BLaER1 treated with 17β-estradiol and CSF1 and Interleukin-3, amounts not matched to agents 10 nM and 100 nM (cell line): ENCODE measurements at regions not wholly inside any gene's neighbourhood (a gene's known extent, or its start where the extent isn't known, plus 50 kb on each side); places are given as distances from the start of the nearest gene placed in this dataset.

Source experiments
- H3K27ac ChIP-seq, 11 experiments: shearing (Covaris generic); formaldehyde crosslinking; 2 replicates each; pipeline ENCODE4 v1.8.1; 2022
- H3K27me3 ChIP-seq, 11 experiments: shearing (Covaris generic); formaldehyde crosslinking; 2 replicates each; pipeline ENCODE4 v1.8.1; 2022
- H3K36me3 ChIP-seq, 11 experiments: shearing (Covaris generic); formaldehyde crosslinking; 2 replicates each; pipeline ENCODE4 v1.8.1; 2022
- H3K4me1 ChIP-seq, 10 experiments: shearing (Covaris generic); formaldehyde crosslinking; 2 replicates each; pipeline ENCODE4 v1.8.1; 2022
- H3K4me2 ChIP-seq, 11 experiments: shearing (Covaris generic); formaldehyde crosslinking; 2 replicates each; pipeline ENCODE4 v1.8.1; 2022
- H3K4me3 ChIP-seq, 10 experiments: shearing (Covaris generic); formaldehyde crosslinking; 2 replicates each; pipeline ENCODE4 v1.8.1; 2022
- H3K9ac ChIP-seq, 11 experiments: shearing (Covaris generic); formaldehyde crosslinking; 2 replicates each; pipeline ENCODE4 v1.8.1; 2022
- H3K9me3 ChIP-seq, 11 experiments: shearing (Covaris generic); formaldehyde crosslinking; replicated peaks in 1 of 11; 2 replicates each; pipeline ENCODE4 v1.8.1; 2022
- H4K20me1 ChIP-seq, 11 experiments: shearing (Covaris generic); formaldehyde crosslinking; 2 replicates each; pipeline ENCODE4 v1.8.1; 2022
- Cebpa-rat ChIP-seq, 11 experiments: shearing (Covaris generic); IDR thresholded peaks; 2 replicates each; pipeline ENCODE4 v1.8.1; 2022

GRCh38 chr5:156015137-156015536 is 311.8 kb upstream of the SGCD start:
- H3K9me3 ChIP-seq = no peaks in the 10 kb centered on the region
- no peaks in the 10 kb centered on the region for H3K4me1 ChIP-seq
- no peak overlapping the region for H3K4me2 ChIP-seq
- H3K4me3 ChIP-seq = no peak overlapping the region
- TF ChIP-seq Cebpa-rat (IDR thresholded peaks at IDR 0.05) = no peak
- H3K36me3 ChIP-seq = no peaks in the 10 kb centered on the region
- no peak overlapping the region for H3K27ac ChIP-seq
- H4K20me1 ChIP-seq = no peaks in the 10 kb centered on the region
- no peaks in the 10 kb centered on the region for H3K27me3 ChIP-seq
- no peak overlapping the region for H3K9ac ChIP-seq

GRCh38 chr5:156019130-156019529 is 307.8 kb upstream of the SGCD start:
- H3K9me3 ChIP-seq = no peaks in the 10 kb centered on the region
- H3K36me3 ChIP-seq = no peaks in the 10 kb centered on the region
- no peak overlapping the region for H3K27ac ChIP-seq
- no peak overlapping the region for H3K4me3 ChIP-seq
- no peak overlapping the region for H3K4me2 ChIP-seq
- TF ChIP-seq Cebpa-rat (IDR thresholded peaks at IDR 0.05) = no peak
- H3K27me3 ChIP-seq = no peaks in the 10 kb centered on the region
- H4K20me1 ChIP-seq = no peaks in the 10 kb centered on the region
- peaks cover 0 to 7% (median 0%) of the 10 kb centered on the region in 10 experiments; a peak in 2 of 20 replicates for H3K4me1 ChIP-seq
- H3K9ac ChIP-seq = no peak overlapping the region

- Histone ChIP-seq H3K27me3 (no peaks in the 10 kb centered on the region), H3K4me1 (peaks cover 0 to 7% (median 0%) of the 10 kb centered on the region in 10 experiments; a peak in 2 of 20 replicates), H3K36me3 (no peaks in the 10 kb centered on the region), H4K20me1 (no peaks in the 10 kb centered on the region), H3K4me3 (no peak overlapping the region), H3K27ac (no peak overlapping the region), H3K9me3 (no peaks in the 10 kb centered on the region), H3K9ac (no peak overlapping the region), H3K4me2 (no peak overlapping the region)
- no peak for TF ChIP-seq Cebpa-rat (IDR thresholded peaks at IDR 0.05)
Measured at GRCh38 chr5:156019571-156020180, 307.3 kb upstream of the SGCD start.

- H3K9me3 ChIP-seq = no peaks in the 10 kb centered on the region
- H3K4me3 ChIP-seq = no peak overlapping the region
- H3K4me2 ChIP-seq = no peak overlapping the region
- H3K27ac ChIP-seq = no peak overlapping the region
- no peak for TF ChIP-seq Cebpa-rat (IDR thresholded peaks at IDR 0.05)
- no peaks in the 10 kb centered on the region for H3K36me3 ChIP-seq
- no peaks in the 10 kb centered on the region for H4K20me1 ChIP-seq
- peaks cover 0 to 7% (median 0%) of the 10 kb centered on the region in 10 experiments; a peak in 2 of 20 replicates for H3K4me1 ChIP-seq
- H3K27me3 ChIP-seq = no peaks in the 10 kb centered on the region
- no peak overlapping the region for H3K9ac ChIP-seq
Measured at GRCh38 chr5:156020647-156021046, 306.3 kb upstream of the SGCD start.

- Histone ChIP-seq H4K20me1 (no peaks in the 10 kb centered on the region), H3K9me3 (0 out of 22 replicates have a peak, but pooled peaks cover 0 to 5% (median 0%) of the 10 kb centered on the region in 11 experiments), H3K27me3 (no peaks in the 10 kb centered on the region), H3K27ac (no peak overlapping the region), H3K4me3 (no peak overlapping the region), H3K9ac (no peak overlapping the region), H3K4me2 (peak overlapping the region in 3 of 11 experiments; percentile 0 to 6 (median 4); a peak in 2 of 22 replicates), H3K4me1 (peaks cover 0 to 7% (median 0%) of the 10 kb centered on the region in 10 experiments; a peak in 2 of 20 replicates), H3K36me3 (no peaks in the 10 kb centered on the region)
- no peak for TF ChIP-seq Cebpa-rat (IDR thresholded peaks at IDR 0.05)
Measured at GRCh38 chr5:156021866-156022265, 305.1 kb upstream of the SGCD start.

- no peaks in the 10 kb centered on the region for H3K36me3 ChIP-seq
- 0 out of 22 replicates have a peak, but pooled peaks cover 0 to 6% (median 0%) of the 10 kb centered on the region in 11 experiments for H3K9me3 ChIP-seq
- TF ChIP-seq Cebpa-rat (IDR thresholded peaks at IDR 0.05) = no peak
Measured at GRCh38 chr5:156025656-156026055, 301.3 kb upstream of the SGCD start.

GRCh38 chr5:156031181-156031580 is 295.8 kb upstream of the SGCD start:
- Histone ChIP-seq H3K36me3 (no peaks in the 10 kb centered on the region), H3K4me1 (peaks cover 0 to 14% (median 0%) of the 10 kb centered on the region in 10 experiments; a peak in 4 of 20 replicates), H3K27ac (no peak overlapping the region), H3K4me2 (no peak overlapping the region), H3K4me3 (no peak overlapping the region), H3K9ac (no peak overlapping the region), H4K20me1 (no peaks in the 10 kb centered on the region), H3K9me3 (0 out of 22 replicates have a peak, but pooled peaks cover 0 to 6% (median 0%) of the 10 kb centered on the region in 11 experiments), H3K27me3 (no peaks in the 10 kb centered on the region)
- TF ChIP-seq Cebpa-rat (IDR thresholded peaks at IDR 0.05) = no peak

More at GRCh38 chr5:156025656-156026055, 301.3 kb upstream of the SGCD start:
- H3K27me3 ChIP-seq = no peaks in the 10 kb centered on the region
- no peaks in the 10 kb centered on the region for H4K20me1 ChIP-seq
- no peak overlapping the region for H3K9ac ChIP-seq
- H3K4me1 ChIP-seq = peaks cover 0 to 13% (median 0%) of the 10 kb centered on the region in 10 experiments; a peak in 5 of 20 replicates
- H3K4me3 ChIP-seq = no peak overlapping the region
- H3K27ac ChIP-seq = no peak overlapping the region
- no peak overlapping the region for H3K4me2 ChIP-seq

GRCh38 chr5:156036640-156037039 is 290.3 kb upstream of the SGCD start:
- Histone ChIP-seq H3K9ac (no peak overlapping the region), H3K4me2 (no peak overlapping the region), H4K20me1 (no peaks in the 10 kb centered on the region), H3K27ac (no peak overlapping the region), H3K4me3 (no peak overlapping the region), H3K4me1 (peaks cover 0 to 7% (median 0%) of the 10 kb centered on the region in 10 experiments; a peak in 1 of 20 replicates), H3K27me3 (no peaks in the 10 kb centered on the region), H3K9me3 (no peaks in the 10 kb centered on the region), H3K36me3 (no peaks in the 10 kb centered on the region)
- no peak for TF ChIP-seq Cebpa-rat (IDR thresholded peaks at IDR 0.05)

- no peak overlapping the region for H3K4me2 ChIP-seq
- H3K9ac ChIP-seq = no peak overlapping the region
- no peaks in the 10 kb centered on the region for H4K20me1 ChIP-seq
- no peaks in the 10 kb centered on the region for H3K27me3 ChIP-seq
- H3K27ac ChIP-seq = no peak overlapping the region
- no peak for TF ChIP-seq Cebpa-rat (IDR thresholded peaks at IDR 0.05)
- no peaks in the 10 kb centered on the region for H3K36me3 ChIP-seq
- H3K4me3 ChIP-seq = no peak overlapping the region
- H3K9me3 ChIP-seq = no peaks in the 10 kb centered on the region
- H3K4me1 ChIP-seq = peaks cover 0 to 7% (median 0%) of the 10 kb centered on the region in 10 experiments; a peak in 1 of 20 replicates
Measured at GRCh38 chr5:156037151-156037909, 289.6 kb upstream of the SGCD start.
